Mesenteric fat pad (tissue), 1 donor: ENCODE measurements at regions not wholly inside any gene's neighbourhood (a gene's known extent, or its start where the extent isn't known, plus 50 kb on each side); places are given as distances from the start of the nearest gene placed in this dataset.
"Not testable (repeated sequence)": the region's sequence is repeated elsewhere in the genome, so short reads cannot be mapped to it uniquely, and the experiment has no call there.

Experiments
- DNase-seq: peaks from one replicate; pipeline ENCODE4 v3.0.0-alpha.2; 2020; ENCODE audit warnings: low spot score
- donor health status: DM: yes; HTN: yes; CAD: no.

DNA sequence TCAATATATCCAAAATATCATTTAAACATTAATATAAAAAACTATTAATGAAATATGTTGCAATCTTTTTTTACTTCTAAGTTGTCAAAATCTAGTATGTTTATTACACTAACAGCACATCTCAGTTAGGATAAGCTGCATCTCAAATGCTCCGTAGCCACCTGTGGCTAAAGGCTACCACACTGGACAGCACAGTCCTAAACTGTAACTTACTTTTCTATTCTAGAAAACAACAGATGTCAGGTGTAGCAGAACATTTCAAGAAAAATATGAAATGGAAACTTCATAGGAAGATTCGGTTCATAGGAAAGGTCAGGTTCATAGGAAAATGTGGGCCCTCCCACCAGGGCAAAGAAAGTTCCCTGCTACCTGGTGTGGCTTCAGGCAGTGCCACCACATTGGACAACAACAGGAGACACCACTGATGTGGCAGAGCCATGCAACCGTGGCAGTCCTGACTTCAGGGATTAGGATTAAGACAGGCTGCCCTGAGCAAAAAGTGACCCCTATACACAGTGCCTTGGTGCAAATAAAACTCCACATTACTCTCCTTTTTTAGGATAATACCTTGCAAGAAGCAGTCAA lies 197.8 kb upstream of the NR4A3 start:
- no peak for DNase-seq

DNA sequence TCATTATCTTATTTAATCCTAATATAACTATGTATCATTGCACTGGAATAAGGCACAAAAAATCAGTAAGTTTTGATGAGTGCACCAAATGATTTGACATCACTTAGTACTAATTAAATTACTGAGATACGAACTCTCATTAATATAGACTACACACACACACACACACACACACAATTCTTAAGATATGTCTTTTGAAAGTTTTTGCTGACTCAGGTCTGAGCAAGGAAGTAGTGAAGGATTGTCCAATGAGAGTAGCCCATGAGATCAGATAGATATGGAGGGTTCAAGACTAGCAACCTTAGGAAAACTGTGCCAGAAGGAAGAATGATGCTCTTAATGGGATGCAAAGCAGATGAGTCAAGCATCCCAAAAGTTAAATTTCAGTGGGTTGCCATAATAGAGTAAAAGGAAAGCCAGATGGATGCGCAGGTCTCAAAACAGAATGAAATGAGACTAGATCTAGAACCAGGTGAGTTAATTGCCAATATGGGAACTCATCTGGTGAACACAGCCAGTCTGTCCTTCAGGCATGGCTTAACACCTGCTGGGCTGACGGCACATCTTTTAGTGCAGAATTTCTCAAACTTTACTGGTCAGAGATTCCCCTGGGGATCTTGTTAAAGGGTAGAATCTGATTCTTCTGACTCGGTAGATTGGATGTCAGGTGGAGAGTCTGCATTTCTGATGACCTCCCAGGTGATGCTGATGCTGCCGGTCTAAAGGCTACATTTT lies 197.0 kb upstream of the NR4A3 start:
- DNase-seq: no peak

DNA sequence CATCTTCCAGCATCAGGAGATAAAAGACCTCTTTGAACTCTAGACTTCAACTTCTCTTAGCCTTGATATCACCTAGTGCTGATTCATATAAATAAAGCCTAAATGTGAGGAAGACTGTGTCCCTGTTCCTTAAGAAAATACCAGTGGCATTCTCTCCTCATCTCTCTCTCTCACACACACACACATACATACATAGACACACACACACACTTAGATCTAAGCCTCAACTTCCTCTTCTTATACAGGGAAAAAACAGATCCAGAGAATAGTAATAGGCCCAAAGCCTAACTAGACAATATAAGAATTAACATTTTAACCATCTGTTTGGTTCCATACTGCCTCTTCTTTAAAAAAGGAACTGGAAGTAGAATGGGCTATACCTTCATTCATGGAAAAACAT lies 195.3 kb upstream of the NR4A3 start:
- no peak for DNase-seq

DNA sequence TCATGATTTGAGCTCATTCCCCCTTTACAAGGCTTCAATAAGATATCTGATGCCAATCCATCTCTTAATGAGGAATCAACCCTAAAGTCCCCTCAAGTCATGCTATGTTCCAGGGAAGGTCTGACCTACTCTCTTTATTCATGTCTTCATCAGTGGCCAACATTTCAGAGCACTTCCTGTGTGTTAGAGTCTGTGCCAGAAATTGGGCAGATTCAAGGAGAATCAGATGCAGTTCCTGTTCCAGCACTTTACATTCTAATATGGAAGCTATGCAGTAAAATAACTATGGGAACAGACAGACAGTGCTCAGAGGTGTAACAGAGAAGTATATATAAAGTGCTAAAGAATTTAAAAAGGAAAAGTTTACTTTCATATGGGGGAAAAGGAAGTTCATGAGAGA lies 193.4 kb upstream of the NR4A3 start:
- no peak for DNase-seq

- no peak for DNase-seq
Measured at GRCh38 chr9:99628849-99629620, 192.7 kb upstream of the NR4A3 start.

- DNase-seq: no peak
Measured at GRCh38 chr9:99632349-99633038, 189.2 kb upstream of the NR4A3 start.

GRCh38 chr9:99633265-99633664 lies 188.4 kb upstream of the NR4A3 start:
- DNase-seq: no peak

- no peak for DNase-seq
Measured at GRCh38 chr9:99634186-99634585, 187.5 kb upstream of the NR4A3 start.

GRCh38 chr9:99635032-99635431 lies 186.7 kb upstream of the NR4A3 start:
- no peak for DNase-seq

DNA sequence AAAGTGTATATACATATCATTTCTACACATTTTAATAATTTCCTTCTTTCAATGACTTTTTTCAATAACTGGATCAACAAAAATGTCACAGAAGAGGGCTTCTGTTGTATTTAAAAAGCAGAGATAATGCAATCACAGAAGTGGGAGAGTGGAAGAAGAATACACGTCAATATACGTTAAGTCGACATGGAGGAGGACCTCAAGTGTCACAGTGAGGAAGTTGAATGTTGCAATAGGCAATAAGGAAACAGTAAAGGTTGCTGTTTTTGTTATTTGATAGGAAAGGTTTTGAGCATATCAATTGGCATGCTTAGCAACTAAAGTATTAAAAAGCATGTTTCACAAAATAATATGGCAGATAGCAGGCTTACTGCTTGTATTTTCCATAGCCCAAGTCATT lies 184.0 kb upstream of the NR4A3 start:
- DNase-seq: no peak

GRCh38 chr9:99638971-99639370 lies 182.7 kb upstream of the NR4A3 start:
- no peak for DNase-seq

GRCh38 chr9:99647604-99648003 lies 174.1 kb upstream of the NR4A3 start:
- no peak for DNase-seq

DNA sequence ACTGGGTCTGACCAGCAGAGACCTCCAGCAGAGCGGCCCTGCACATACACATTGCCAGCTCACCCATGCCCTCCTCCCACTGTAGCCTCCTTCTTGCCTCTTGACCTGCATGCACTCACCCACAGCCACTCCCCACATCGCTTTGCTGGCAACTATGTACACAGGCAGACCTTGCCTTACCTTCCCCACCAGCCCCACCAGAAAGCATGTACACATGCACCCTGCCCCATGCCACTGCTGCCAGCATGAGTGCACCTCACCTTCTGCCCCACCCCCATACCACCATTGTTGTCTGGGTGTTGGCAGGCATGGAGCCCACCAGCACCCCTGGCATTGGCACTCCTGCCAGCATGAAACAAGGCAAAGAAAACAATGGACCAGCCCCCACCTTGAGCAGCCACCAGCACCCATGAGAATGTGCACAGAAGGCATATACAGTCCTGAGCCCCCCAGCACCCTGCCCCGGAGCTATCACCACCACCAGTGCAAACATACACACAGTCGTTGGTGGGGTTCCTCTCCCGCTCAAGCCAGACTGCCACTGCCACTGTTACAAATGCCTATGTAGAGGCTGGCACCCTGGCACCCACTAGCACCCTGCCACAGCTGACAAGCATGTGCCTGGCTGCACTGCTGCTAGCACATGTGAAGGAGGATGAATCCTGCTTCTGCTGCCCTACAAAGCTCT lies 171.4 kb upstream of the NR4A3 start:
- no peak for DNase-seq

DNA sequence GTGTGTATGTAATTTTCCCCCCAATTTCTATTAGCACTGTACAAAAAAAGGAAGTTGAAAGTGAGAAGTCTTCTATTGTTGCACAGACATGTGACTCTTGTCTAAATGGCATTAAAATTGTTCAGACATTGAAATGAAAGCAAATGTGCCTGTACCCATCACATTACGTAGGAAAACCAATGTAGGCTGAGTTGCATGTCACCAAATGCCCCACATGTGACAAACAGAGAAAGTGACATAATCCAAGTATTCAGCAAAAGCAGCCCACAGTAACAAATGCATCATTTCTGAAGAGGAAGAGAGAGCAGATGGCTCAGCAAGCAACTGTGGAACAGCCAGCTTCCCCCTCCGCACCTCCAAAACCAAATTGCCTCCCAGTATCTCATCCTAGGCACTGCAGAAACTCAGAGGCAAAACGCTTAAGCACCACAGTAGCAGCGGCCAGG lies 161.5 kb upstream of the NR4A3 start:
- no peak for DNase-seq

GRCh38 chr9:99663297-99663696 lies 158.4 kb upstream of the NR4A3 start:
- no peak for DNase-seq

DNA sequence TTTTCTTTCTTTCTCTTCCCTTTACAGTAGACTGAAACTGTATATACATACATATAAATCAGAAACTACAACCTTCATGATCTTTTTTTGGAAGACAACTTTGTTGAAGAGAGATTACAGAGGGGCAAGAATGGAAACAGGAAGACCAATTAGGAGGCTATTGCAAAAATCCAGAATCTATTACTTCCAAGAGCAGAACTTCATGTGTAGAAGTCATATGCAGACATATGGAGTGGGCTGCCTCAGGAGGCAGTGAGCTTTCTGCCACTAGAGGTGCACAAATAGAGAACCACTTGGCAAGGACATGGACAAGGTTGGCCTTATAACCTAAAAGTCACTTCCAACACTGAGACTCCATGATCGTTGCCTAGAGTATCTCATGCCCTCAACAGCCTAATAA lies 157.8 kb upstream of the NR4A3 start:
- no peak for DNase-seq

DNA sequence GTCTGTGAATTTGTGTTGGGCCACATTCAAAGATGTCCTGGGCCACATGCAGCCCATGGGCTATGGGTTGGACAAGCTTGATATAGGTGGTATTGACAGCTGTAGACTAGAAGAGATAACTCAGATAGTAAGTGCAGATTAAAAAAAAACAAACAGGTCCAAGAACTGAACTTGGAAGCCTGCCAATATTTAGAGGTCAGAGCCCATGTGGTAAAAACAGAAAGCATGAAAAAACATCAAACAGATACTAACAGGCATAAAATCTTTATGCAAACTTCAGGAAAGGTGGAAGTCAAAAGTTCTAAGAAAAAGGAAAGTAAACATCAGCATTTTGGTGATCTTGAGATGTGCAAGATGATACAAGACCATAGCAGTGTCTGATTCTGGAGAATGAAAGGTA lies 155.1 kb upstream of the NR4A3 start:
- no peak for DNase-seq

DNA sequence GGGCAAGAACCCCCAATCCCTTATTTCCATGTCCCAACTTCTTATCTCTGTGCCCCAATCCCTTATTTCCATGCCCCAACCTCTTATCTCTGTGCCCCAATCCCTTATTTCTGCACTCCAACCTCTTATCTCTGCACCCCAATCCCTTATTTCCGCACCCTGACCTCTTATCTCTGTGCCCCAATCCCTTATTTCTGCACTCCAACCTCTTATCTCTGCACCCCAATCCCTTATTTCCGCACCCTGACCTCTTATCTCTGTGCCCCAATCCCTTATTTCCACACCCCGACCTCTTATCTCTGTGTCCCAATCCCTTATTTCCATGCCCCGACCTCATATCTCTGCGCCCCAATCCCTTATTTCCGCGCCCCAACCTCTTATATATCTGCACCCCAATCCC lies 150.8 kb upstream of the NR4A3 start:
- DNase-seq: not testable (repeated sequence)

GRCh38 chr9:99677281-99677680 lies 144.4 kb upstream of the NR4A3 start:
- DNase-seq: no peak

GRCh38 chr9:99678566-99678965 lies 143.1 kb upstream of the NR4A3 start:
- no peak for DNase-seq

DNA sequence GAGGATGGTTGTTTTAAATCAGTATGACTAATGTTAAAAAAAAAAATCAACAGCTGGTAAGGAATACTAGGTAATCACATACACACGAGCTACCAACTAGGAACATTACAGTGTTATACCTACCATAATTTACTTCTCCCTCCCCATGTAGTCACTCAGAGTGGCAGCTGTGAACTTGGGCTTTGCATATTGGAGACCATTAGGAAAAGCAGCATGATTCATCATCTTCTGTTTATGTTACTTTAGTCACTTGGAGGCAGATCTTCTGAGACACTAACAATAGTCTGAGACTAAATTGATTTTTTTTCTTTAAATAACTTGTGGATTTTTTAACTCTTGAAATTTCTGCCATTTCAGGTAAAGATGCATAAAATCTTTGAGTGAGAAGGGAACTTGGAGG lies 141.5 kb upstream of the NR4A3 start:
- no peak for DNase-seq
